ENCODE measurements at regions not wholly inside any gene's neighbourhood (a gene's known extent, or its start where the extent isn't known, plus 50 kb on each side); places are given as distances from the start of the nearest gene placed in this dataset.

DNA sequence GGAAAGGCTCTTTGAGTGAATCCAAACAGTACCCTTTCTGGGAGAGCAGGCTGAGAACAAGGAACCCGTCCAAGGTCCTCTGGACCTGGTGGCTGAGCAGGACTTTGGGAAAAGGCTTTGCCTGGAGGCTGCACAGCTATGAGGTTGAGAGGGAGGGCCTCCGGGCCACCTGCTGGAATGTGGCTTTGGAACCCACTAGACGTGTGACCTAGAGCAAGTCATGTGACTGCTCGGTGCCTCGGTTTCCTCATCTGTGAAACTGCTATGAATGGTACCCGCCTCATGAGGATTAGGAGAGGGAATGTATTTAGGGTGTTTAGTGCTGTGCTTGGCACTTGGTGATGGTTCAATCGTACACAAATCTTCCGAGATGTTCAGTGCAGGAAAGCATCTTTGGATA lies 50.4 kb downstream of the HAPSTR1 start:
- Histone ChIP-seq H3K27me3 (no peaks in the 10 kb centered on the region), H3K9me3 (no peaks in the 10 kb centered on the region), H3K4me3 (no peak overlapping the region), H3K27ac (no peak overlapping the region), H3K36me3 (no peaks in the 10 kb centered on the region), H3K4me1 (no peaks in the 10 kb centered on the region)
- intact Hi-C loops (cut with DNase I; ENCODE audit: low total_unique reads): no loop called here
- no peak for DNase-seq
- no peak for TF ChIP-seq POLR2A (IDR thresholded peaks at IDR 0.05)
- TF ChIP-seq, protein P1, sequence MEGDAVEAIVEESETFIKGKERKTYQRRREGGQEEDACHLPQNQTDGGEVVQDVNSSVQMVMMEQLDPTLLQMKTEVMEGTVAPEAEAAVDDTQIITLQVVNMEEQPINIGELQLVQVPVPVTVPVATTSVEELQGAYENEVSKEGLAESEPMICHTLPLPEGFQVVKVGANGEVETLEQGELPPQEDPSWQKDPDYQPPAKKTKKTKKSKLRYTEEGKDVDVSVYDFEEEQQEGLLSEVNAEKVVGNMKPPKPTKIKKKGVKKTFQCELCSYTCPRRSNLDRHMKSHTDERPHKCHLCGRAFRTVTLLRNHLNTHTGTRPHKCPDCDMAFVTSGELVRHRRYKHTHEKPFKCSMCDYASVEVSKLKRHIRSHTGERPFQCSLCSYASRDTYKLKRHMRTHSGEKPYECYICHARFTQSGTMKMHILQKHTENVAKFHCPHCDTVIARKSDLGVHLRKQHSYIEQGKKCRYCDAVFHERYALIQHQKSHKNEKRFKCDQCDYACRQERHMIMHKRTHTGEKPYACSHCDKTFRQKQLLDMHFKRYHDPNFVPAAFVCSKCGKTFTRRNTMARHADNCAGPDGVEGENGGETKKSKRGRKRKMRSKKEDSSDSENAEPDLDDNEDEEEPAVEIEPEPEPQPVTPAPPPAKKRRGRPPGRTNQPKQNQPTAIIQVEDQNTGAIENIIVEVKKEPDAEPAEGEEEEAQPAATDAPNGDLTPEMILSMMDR (IDR thresholded peaks at IDR 0.05): no peak

DNA sequence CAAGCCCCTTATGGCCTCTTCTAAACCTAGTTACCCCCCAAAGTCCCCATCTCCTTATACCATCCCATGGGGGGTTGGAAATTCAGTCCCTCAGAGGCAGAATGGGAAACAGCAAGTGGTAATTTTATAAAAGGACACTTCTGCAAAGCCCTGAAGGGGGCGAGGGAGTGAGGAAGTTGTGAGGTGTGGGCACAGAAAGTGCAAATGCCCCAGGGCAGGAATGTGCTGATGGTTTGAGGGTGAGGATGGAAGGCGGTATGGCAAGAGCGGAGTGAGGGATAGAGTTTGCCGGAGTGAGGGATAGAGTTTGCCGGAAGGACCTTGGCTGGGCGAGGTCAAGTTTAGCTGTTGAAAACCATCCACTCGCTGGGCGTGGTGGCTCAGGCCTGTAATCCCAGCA lies 52.7 kb downstream of the HAPSTR1 start:
- Histone ChIP-seq H3K9me3 (no peaks in the 10 kb centered on the region), H3K4me1 (no peaks in the 10 kb centered on the region), H3K36me3 (no peaks in the 10 kb centered on the region), H3K27me3 (no peaks in the 10 kb centered on the region), H3K4me3 (no peak overlapping the region), H3K27ac (no peak overlapping the region)
- DNase-seq: no peak
- intact Hi-C loops (cut with DNase I; ENCODE audit: low total_unique reads): no loop called here
- TF ChIP-seq, protein P1 (IDR thresholded peaks at IDR 0.05): no peak
- no peak for TF ChIP-seq POLR2A (IDR thresholded peaks at IDR 0.05)

DNA sequence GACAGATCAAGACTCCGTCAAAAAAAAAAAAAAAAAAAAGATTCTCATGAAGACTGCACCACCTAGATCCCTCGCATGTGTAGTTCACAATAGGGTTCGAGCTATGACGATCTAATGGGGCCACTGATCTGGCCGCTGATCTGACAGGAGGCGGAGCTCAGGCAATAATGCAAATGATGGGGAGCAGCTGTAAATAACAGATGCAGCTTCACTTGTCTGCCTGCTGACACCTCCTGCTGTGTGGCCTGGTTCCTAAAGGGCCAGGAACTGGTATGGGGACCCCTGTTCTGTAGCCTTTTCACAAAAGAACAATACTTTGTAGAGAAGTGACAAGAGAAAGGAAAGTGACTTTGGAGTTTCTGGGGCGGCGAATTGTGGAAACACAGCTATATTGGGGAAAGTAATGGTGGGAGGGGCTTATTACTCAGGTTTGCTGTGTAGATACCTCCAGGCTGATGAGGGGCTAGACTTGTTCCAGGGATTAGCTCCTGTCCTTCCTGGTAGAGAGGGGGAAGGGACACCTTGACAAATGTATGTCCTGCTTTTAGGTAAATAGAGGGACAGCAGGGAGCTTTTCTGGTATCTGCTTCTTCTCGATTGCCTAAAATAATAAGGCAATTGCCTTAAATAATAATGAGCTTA lies 57.1 kb downstream of the HAPSTR1 start:
- no peaks in the 10 kb centered on the region for H3K4me1 ChIP-seq

DNA sequence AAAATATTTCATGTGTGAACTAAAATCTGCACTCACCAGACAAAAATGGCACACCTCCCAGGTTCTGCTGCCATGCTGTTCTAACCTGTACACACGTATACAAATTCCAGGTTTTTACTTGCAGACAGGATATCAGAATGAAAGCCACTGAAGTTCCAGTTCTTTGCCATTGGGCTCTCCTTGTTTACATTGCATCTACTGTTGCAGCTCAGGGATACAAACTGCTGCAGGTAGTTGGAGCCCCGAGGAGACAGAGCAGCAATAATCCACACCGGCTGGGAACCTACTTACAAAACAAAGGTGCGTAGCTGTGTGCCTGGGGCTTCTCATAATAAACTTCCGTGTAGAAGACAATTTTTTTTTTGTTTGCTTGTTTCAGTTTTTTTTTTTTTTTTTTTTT lies 59.6 kb downstream of the HAPSTR1 start:
- Histone ChIP-seq H3K9me3 (no peaks in the 10 kb centered on the region), H3K27ac (no peak overlapping the region), H3K27me3 (no peaks in the 10 kb centered on the region), H3K36me3 (no peaks in the 10 kb centered on the region), H3K4me3 (no peak overlapping the region), H3K4me1 (no peaks in the 10 kb centered on the region)
- intact Hi-C loops (cut with DNase I; ENCODE audit: low total_unique reads): no loop called here
- no peak for DNase-seq
- no peak for TF ChIP-seq POLR2A (IDR thresholded peaks at IDR 0.05)
- TF ChIP-seq, protein P1 (IDR thresholded peaks at IDR 0.05): no peak

More for the DNA sequence above, 57.1 kb downstream of the HAPSTR1 start:
- DNase-seq: no peak
- TF ChIP-seq, protein P1 (IDR thresholded peaks at IDR 0.05): no peak
- no peak for TF ChIP-seq POLR2A (IDR thresholded peaks at IDR 0.05)
- Histone ChIP-seq H3K4me3 (no peak overlapping the region), H3K27me3 (no peaks in the 10 kb centered on the region), H3K9me3 (no peaks in the 10 kb centered on the region), H3K36me3 (no peaks in the 10 kb centered on the region), H3K27ac (no peak overlapping the region)
- intact Hi-C loops (cut with DNase I; ENCODE audit: low total_unique reads): no loop called here

DNA sequence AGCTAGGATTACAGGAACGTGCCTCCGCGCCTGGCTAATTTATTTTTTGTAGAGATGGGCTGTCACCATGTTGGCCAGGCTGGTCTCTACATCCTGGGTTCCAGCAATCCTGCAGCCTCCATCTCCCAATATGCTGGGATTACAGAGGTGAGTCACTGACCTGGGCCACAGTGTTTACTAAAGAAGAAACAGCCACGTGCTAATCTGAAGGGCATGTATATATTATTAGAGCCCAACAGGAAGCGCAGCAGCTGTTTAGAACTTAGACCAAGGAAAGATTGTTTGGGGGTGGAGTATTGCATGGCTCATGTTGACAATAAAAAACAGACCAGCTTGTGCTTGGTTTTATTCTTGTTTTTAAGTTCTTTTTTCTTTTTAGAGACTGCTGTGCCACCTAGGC lies 60.2 kb downstream of the HAPSTR1 start:
- Histone ChIP-seq H3K9me3 (no peaks in the 10 kb centered on the region), H3K27me3 (no peaks in the 10 kb centered on the region), H3K4me1 (no peaks in the 10 kb centered on the region), H3K27ac (no peak overlapping the region), H3K4me3 (no peak overlapping the region), H3K36me3 (no peaks in the 10 kb centered on the region)
- TF ChIP-seq, protein P1 (IDR thresholded peaks at IDR 0.05): no peak
- no peak for TF ChIP-seq POLR2A (IDR thresholded peaks at IDR 0.05)
- intact Hi-C loops (cut with DNase I; ENCODE audit: low total_unique reads): no loop called here
- DNase-seq: no peak

Data from uterus (tissue), 3 donors.